SJSA1 (cell line): ENCODE measurements at regions not wholly inside any gene's neighbourhood (a gene's known extent, or its start where the extent isn't known, plus 50 kb on each side); places are given as distances from the start of the nearest gene placed in this dataset.
A peak's percentile ranks its signal among the peaks of the same experiment; 100 is the strongest.

ENCODE experiments used
- DNase-seq, 2 experiments: peaks; one replicate each; pipeline ENCODE4 v3.0.0-alpha.2; 2015 to 2020; ENCODE audit warnings: low spot score in 2 of 2, low read depth in 1 of 2
- H3K27ac ChIP-seq: fragments of 250-450 bp; sonication (Bioruptor Pico); 2 replicates; pipeline ENCODE4 v1.5.1; 2020; ENCODE audit warnings: mild to moderate bottlenecking, moderate library complexity
- H3K27me3 ChIP-seq: fragments of 250-450 bp; sonication (Bioruptor Pico); replicated peaks from 2 replicates; pipeline ENCODE4 v1.5.1; 2020; ENCODE audit warnings: mild to moderate bottlenecking, moderate library complexity
- H3K36me3 ChIP-seq: fragments of 250-450 bp; sonication (Bioruptor Pico); 2 replicates; pipeline ENCODE4 v1.5.1; 2020; ENCODE audit warnings: mild to moderate bottlenecking
- H3K4me1 ChIP-seq: fragments of 250-450 bp; sonication (Bioruptor Pico); replicated peaks from 2 replicates; pipeline ENCODE4 v1.6.1; 2021; ENCODE audit warnings: mild to moderate bottlenecking
- H3K4me3 ChIP-seq: fragments of 250-450 bp; sonication (Bioruptor Pico); 2 replicates; pipeline ENCODE4 v1.5.1; 2020; ENCODE audit warnings: mild to moderate bottlenecking
- H3K9me3 ChIP-seq: fragments of 250-450 bp; sonication (Bioruptor Pico); replicated peaks from 2 replicates; pipeline ENCODE4 v1.5.1; 2020; ENCODE audit warnings: mild to moderate bottlenecking

DNA sequence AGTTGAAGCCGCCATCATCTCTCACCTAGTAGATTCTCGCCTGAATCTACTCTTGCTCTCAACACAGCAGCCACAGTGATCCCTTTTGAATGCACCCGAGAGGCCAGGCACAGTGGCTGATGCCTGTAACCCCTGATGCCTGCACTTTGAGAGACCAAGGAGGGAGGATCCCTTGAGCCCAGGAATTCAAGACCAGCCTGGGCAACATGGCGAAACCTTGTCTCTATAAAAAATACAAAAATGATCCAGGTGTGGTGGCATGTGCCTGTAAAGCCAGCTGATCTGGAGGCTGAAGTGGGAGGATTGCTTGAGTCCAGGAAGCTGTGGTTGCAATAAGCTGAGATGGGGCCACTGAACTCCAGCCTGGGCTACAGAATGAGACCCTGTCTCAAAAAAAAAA lies 60.3 kb upstream of the EML4 start:
- Histone ChIP-seq H3K4me3 (no peak overlapping the region), H3K4me1 (no peaks in the 10 kb centered on the region), H3K9me3 (no peaks in the 10 kb centered on the region), H3K27ac (no peak overlapping the region), H3K36me3 (no peaks in the 10 kb centered on the region), H3K27me3 (no peaks in the 10 kb centered on the region)
- no peak for DNase-seq

DNA sequence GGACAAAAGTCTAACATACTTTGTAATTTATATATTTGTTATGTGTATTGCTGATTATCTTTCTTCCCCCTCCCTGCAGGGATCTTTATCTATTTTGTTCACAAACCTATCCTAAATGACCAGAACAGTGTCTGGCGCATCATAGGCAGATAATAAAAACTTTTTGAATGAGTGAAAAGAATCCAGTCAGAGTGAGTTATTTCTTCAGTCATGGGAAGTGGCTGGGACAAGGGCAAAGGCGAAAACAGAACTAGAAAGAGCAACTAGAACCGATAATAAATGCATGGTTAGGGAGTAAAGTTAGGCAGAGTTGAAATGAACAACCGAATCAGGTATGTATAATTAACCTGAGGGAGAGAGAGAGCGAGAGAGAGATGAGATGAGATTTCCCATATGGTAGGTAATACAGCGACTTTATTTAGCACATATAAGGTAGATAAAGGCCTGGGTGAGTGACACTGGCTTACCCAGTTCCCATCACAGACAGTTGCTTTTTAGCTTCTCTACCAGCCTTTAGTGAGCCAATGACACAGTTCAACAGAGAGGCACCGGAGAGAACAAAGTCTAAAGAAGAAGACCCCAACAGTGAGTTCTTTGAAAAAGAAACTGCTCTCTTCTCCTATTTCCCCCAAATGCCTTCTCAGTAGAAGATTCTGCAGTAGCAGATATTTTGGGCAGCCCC lies 59.1 kb upstream of the EML4 start:
- Histone ChIP-seq H3K4me1 (no peaks in the 10 kb centered on the region), H3K9me3 (no peaks in the 10 kb centered on the region), H3K27me3 (no peaks in the 10 kb centered on the region), H3K27ac (no peak overlapping the region), H3K4me3 (no peak overlapping the region), H3K36me3 (no peaks in the 10 kb centered on the region)
- DNase-seq = no peak

DNA sequence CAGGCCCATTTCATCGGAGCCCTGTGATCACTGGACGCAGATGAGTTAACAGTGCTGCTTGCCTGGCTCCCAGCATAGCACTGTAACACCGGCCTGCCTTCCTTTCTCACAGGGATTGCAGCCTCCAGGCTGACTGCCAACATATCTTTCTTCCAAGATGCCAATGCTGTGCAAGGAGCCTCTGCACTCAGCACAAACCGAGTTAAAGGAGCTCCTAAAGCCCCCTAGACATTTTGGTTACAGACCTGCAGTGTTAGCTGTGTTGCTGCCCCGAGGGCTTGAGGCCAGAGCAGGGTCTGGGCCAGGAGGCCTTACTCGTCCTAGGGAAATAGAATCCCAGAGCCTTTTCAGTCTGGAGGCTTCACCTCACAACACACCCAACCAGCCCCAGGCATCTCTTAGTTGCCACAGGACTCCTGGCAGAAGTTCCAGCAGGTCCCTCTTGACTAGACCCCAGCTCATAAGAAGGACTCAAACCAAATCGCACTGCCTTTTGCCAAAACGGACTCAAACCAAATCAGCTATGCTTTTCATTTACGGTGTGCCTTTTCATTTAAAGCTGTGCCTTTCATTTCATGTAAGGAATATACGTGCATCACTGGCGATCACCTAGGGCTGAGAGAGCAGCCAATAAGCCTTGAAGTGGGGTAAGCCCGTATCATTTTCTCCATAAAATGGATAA lies 58.4 kb upstream of the EML4 start:
- Histone ChIP-seq H3K27me3 (no peaks in the 10 kb centered on the region), H3K4me1 (no peaks in the 10 kb centered on the region; the same call in 1 of the 2 replicates), H3K9me3 (no peaks in the 10 kb centered on the region), H3K4me3 (no peak overlapping the region), H3K27ac (no peak overlapping the region), H3K36me3 (no peaks in the 10 kb centered on the region)
- no peak for DNase-seq

DNA sequence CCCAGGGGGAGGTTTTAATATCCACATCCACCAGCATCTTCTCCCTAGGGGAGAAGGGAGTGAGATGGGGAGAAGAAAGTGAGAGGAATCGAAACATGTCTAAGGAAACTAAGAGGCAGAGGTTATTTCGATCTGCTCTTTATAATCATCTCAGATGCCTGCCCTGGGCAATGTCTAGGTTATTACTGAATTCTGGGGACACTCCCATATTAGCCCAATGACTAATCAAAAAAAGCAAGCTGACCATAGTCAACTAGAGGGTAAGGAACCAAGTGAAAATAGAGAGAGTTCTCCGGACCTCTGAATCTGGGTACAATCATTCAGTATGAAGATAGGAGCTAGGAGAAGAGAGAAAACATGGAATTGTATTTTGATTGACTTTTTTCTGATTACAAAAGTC lies 56.7 kb upstream of the EML4 start:
- H3K4me3 ChIP-seq = no peak overlapping the region
- no peak for DNase-seq
- H3K4me1 ChIP-seq = peaks cover 16% of the 10 kb centered on the region

DNA sequence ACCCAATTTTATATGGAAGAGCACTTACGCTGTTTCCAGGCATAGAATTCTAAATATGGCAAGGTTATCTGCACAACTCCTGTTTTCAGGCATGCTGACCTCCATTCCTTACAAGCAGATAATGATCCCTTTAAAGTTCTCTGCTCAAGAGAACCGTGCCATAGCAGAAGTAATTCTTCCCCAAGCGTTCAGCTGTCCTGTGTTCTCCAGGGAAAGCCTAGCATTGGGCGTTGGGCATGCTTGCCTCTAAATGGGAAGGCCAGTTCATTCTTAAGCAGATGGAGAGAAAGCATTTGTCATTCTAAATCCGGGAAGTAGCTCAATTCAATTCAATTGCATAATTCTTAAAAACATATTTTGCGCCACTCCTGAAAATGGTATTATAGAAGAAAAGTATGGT lies 55.7 kb upstream of the EML4 start:
- Histone ChIP-seq H3K36me3 (no peaks in the 10 kb centered on the region), H3K27ac (no peak overlapping the region), H3K4me3 (no peak overlapping the region), H3K4me1 (peaks cover 26% of the 10 kb centered on the region), H3K9me3 (no peaks in the 10 kb centered on the region), H3K27me3 (no peaks in the 10 kb centered on the region)
- DNase-seq = no peak

More for the DNA sequence above, 56.7 kb upstream of the EML4 start:
- no peaks in the 10 kb centered on the region for H3K27me3 ChIP-seq
- no peak overlapping the region for H3K27ac ChIP-seq
- no peaks in the 10 kb centered on the region for H3K9me3 ChIP-seq
- H3K36me3 ChIP-seq = no peaks in the 10 kb centered on the region

DNA sequence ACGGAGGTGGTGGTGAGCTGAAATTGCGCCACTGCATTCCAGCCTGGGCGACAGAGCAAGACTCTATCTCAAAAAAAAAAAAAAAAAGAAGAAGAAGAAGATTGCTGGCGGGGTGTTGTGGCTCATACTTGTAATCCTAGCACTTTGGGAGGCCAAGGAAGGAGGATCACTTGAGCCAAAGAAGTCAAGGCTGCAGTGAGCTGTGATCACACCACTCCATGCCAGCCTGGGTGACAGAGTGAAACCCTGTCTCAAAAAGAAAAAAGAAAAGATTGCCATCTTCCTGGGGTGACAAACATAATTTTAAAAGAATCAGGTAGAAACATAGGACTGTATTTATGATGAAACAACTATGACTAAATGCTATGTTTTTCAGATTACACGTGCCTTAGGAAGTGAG lies 55.1 kb upstream of the EML4 start:
- no peak for DNase-seq
- Histone ChIP-seq H3K27me3 (no peaks in the 10 kb centered on the region), H3K27ac (no peak overlapping the region), H3K4me3 (no peak overlapping the region), H3K9me3 (no peaks in the 10 kb centered on the region), H3K36me3 (no peaks in the 10 kb centered on the region), H3K4me1 (peaks cover 33% of the 10 kb centered on the region)

DNA sequence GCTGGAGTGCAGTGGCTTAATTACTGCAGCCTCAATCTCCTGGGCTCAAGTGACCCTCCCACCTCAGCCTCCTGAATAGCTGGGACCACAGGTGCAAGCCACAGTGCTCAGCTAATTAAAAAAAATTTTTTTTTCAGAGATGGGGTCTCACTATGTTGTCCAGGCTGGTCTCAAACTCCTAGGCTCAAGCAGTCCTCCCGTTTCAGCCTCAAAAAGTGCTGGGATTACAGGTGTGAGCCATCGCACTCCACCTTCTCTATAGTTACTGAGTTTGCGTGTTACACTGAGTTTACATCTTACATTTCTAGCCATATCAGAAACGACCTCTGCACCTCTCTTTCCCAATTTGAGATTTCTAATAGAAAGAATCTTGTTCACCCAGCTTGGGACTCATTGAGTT lies 53.6 kb upstream of the EML4 start:
- H3K4me3 ChIP-seq = no peak overlapping the region
- H3K36me3 ChIP-seq = no peaks in the 10 kb centered on the region
- H3K27me3 ChIP-seq = no peaks in the 10 kb centered on the region
- no peak for DNase-seq
- no peak overlapping the region for H3K27ac ChIP-seq
- H3K9me3 ChIP-seq = no peaks in the 10 kb centered on the region
- H3K4me1 ChIP-seq = peaks cover 38% of the 10 kb centered on the region

GRCh38 chr2:42116195-42117181 lies 52.7 kb upstream of the EML4 start:
- Histone ChIP-seq H3K27me3 (no peaks in the 10 kb centered on the region), H3K9me3 (no peaks in the 10 kb centered on the region), H3K4me3 (no peak overlapping the region), H3K4me1 (peaks cover 40% of the 10 kb centered on the region), H3K36me3 (no peaks in the 10 kb centered on the region), H3K27ac (peak overlapping the region; percentile 71)
- DNase-seq = peak in 1 of 2 experiments; percentile 61

DNA sequence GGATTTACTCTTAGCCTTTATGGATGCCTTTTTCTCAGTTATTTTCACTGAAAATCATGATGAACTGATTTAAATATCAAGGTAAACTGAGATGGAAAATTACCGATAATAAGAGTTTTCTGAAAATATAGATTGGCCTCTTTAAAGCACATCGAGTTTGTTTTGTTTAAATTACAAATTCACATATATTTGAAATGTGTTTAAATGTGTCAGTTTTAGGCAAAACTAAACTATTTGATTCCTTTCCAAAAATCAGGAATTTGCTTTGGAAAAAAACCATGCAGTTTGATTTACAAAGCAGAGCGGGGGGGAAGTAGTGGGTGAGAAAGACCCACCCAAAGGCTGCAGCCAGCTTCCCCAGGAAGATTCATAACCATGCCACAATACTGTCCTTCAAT lies 52.0 kb upstream of the EML4 start:
- H3K36me3 ChIP-seq = no peaks in the 10 kb centered on the region
- no peaks in the 10 kb centered on the region for H3K27me3 ChIP-seq
- H3K4me3 ChIP-seq = no peak overlapping the region
- peaks cover 41% of the 10 kb centered on the region for H3K4me1 ChIP-seq
- DNase-seq = no peak
- H3K27ac ChIP-seq = peak overlapping the region; percentile 71
- H3K9me3 ChIP-seq = no peaks in the 10 kb centered on the region

DNA sequence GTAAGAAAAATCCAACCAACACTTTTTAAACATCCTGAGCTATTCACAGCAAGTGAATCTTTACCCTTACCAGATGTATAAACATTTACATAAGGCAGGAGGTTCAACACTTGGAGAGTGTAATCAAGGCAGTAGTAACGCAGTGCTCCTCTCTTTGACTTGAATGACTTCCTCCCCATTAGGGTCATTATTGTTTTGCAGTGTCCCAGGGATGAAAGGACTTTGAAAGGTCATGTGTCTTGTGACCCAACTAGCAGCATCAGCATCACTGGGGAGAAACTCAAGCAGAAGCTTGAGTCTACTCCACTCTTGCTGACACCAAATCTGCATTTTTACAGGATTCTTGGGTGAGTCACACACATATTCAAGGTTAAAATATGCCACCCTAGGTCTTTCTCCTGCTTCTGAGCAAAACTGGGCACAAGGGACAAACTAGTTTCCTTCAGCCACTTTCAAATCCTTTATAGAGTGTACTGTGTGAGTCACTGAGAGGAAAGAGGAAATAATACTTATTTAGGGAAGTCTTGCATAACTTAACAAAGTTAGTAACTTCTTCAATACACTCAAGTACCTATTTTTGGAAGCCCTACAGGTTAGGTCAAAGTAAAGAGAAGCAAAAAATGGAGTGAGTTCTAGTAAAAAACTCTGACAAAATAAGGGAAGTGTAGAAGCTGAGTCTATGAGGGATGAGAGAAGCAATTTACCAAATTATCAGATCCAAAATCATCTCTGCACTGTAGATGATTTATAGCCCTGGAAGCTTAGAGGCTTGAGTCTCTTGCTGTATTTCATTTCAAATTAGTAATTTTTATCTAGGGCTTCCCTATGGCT lies 51.0 kb upstream of the EML4 start:
- Histone ChIP-seq H3K4me3 (no peak overlapping the region), H3K36me3 (no peaks in the 10 kb centered on the region), H3K27ac (peak overlapping the region; percentile 71), H3K4me1 (peaks cover 44% of the 10 kb centered on the region), H3K9me3 (no peaks in the 10 kb centered on the region), H3K27me3 (no peaks in the 10 kb centered on the region)
- peak; percentile 76 to 90 for DNase-seq

DNA sequence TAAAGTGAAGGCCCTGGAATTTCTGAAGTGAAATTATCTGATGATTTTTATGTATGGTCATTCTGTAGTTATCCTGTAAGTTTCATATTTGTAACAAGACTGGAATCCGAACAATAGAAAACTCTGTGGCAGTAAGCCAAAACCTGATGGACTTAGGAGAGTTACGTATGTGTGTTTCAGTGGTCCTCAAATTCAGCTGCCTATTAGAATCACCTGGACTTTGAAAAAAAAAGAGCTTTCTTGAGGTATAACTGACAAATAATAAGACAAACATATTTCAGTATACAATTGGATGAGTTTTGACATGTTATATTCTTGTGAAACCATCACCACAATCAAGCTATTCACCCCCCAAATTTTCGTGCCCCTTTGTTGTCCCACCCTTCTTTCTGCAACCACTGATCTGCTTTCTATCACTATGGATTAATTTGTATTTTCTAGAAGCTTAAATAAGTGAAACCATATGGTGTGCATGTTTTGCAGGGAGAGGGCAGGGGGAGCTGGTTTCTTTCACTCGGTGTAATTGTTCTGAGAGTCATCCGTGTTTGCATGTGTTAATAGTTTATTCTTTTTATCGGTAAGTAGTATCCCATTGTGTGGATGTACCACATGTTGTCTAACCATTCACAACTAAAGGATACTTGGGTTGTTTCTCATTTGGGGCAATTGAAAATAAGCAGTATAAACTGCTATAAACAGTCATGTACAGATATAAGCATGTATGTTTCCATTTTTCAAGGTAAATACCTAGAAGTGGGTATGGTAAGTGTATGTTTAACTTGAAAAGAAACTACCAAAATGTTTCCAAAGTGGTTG lies 50.2 kb upstream of the EML4 start:
- Histone ChIP-seq H3K27ac (peak overlapping the region; percentile 71), H3K4me1 (peaks cover 52% of the 10 kb centered on the region), H3K9me3 (no peaks in the 10 kb centered on the region), H3K36me3 (no peaks in the 10 kb centered on the region), H3K27me3 (no peaks in the 10 kb centered on the region), H3K4me3 (no peak overlapping the region)
- DNase-seq = peak in 1 of 2 experiments; percentile 25
